ENCODE measurements at regions not wholly inside any gene's neighbourhood (a gene's known extent, or its start where the extent isn't known, plus 50 kb on each side); places are given as distances from the start of the nearest gene placed in this dataset.

- DNase-seq (ENCODE audit: low read depth): no peak
Measured at GRCh38 chr2:211237586-211238275, 681.3 kb downstream of the CPS1 start.

DNA sequence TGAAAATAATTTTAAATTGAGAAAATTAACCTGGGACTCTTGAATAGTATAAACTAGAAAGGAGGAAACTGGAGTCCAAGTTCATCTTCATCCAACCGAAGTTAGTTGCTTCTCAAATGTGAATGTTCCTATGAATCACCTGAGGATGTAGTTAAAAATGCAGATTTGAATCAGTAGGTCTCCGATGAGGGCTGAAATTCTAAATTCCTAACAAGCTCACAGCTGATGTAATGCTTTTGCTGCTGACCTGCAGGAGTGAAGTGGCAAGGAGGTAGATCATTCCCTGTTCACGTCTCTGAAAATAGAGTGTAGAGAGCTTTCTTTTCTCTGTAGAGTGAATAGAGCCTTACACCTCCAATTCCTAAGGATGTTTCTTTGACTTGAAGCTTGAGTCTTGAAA is 685.5 kb downstream of the CPS1 start:
- DNase-seq (ENCODE audit: low read depth): no peak

- DNase-seq (ENCODE audit: low read depth): no peak
Measured at GRCh38 chr2:211247751-211248150, 691.4 kb downstream of the CPS1 start.

DNA sequence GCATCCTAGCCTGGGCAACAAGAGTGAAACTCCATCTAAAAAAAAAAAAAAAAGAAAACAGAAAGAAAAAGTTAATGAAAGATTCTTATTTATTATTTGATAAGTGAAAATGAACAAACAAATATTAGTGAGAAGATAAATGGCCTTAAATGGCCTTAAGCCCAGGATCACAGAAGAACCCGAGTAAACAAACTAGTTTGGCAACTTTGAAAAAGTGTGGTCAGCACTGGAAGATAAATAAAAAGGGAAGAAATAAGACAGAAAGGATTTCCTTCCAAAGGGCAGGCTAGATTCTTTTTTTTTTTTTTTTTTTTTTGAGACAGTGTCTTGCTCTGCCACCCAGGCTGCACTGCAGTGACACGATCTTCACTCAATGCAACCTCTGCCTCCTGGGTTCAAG is 692.4 kb downstream of the CPS1 start:
- DNase-seq (ENCODE audit: low read depth): no peak

GRCh38 chr2:211251016-211251415 is 694.6 kb downstream of the CPS1 start:
- DNase-seq (ENCODE audit: low read depth): no peak

- no peak for DNase-seq (ENCODE audit: low read depth)
Measured at GRCh38 chr2:211258646-211259335, 702.4 kb downstream of the CPS1 start.

GRCh38 chr2:211259831-211260476 is 703.6 kb downstream of the CPS1 start:
- no peak for DNase-seq (ENCODE audit: low read depth)

- DNase-seq (ENCODE audit: low read depth): no peak
Measured at GRCh38 chr2:211270257-211270656, 713.9 kb downstream of the CPS1 start.

DNA sequence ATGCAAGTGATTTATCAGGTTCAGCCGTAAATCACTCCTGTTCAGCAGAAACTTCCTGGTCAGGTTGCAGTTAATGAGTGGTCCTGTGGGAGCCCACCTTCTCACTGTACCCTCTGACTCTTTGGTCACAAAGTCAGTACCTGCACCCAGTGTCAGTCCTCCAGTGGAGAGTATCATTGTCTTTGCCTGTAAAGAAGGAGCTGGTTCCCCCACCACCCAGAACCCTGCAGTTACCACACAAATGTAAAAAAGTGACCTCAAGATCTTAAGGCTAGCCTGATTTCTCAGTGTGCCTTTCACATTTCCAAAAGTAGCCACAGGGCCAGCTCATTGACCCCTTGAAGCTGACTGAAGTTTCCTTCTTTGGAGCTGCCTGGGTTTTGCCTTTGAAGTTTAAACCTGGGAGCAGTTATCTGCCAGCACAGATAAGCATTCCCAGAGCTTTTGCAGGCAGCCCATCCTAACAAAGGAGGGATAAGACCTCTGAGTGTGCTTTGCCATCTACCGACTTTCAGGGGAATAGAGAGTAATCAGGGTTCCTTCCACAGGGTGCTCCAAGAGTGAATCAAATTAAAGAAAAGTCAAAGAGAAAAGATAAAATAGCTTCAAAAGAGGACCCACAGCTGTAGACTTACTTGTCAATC is 725.2 kb downstream of the CPS1 start:
- no peak for DNase-seq (ENCODE audit: low read depth)

DNA sequence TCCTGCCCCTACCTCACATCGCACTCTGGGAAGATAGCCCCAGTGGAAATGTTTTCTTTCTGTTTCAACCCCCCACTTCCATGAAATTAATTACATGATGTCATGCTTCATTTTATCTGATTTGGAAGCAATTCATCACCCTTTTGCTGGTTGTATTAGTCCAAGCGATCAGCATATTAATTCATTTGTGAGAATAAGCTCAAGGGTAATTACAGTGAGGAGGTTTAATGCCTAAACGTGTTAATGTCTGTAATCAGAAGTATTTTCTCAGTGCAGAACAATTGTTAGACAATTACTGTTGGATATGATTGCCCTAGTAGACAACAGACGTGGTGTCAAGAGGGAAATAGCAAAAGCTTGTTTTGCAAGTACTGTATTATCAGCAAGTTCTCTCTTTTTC is 746.3 kb downstream of the CPS1 start:
- no peak for DNase-seq (ENCODE audit: low read depth)

DNA sequence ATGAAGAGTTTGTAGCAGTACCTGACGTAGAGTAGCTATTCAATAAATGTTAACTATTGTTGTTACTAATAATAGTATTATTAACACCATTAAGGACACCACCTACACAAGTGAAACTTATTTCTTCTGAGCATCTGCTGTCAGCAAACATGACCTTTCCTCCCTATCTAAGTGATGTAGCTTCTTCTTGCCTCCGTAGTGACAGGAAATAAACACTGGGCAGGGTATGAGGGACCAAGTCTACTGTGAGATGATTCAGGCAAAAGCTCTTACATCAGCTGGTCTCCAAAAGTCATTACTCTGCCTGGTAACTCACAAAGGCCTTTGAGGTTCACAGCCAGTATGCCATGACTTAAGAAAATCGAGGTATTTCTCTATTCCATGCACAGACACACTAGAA is 750.5 kb downstream of the CPS1 start:
- DNase-seq (ENCODE audit: low read depth): no peak

All from stromal cell of bone marrow (primary cell).